ENCODE measurements at regions not wholly inside any gene's neighbourhood (a gene's known extent, or its start where the extent isn't known, plus 50 kb on each side); places are given as distances from the start of the nearest gene placed in this dataset.

DNA sequence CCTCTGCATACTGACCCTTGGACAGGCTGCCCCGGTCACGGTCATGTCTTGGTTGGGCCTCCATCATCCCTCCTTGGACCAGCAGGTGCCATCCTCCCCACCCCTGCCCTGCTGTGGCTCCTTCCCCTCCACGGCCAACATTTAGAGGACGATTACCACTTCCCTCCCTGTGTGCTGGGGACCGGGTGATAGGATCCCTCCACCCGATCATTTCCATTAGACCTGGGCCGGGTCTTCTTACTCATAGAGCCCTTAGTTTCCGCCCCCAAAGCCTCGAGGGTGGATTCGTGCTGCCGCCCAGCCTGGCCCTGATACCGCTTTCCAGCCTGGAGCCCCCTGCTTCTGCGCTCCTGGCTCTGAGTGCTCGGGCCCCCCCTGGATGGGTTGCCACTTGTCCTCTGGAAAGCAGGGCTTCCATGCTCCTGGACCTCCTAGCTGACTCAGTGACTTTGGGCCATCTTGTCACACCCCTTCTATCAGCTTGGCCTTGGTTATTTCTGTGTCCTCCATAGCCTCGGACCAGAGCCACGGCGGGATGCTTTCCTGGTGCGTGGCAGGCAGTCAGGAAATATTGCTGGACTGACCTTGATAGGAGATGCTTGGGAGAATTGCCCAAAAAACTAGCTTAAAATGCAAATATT lies 171.4 kb downstream of the SEC14L1 start:
- Histone ChIP-seq H3K79me2 (ENCODE audit: low read depth) (0 out of 2 replicates have a peak, but pooled peaks cover 7% of the 10 kb centered on the region), H2AFZ (no peak overlapping the region)
- CTCF ChIA-PET, result no interaction called here

GRCh38 chr17:77312786-77313599 lies 172.2 kb downstream of the SEC14L1 start:
- 0 out of 2 replicates have a peak, but pooled peaks cover 5% of the 10 kb centered on the region for H3K79me2 ChIP-seq (ENCODE audit: low read depth)
- intact Hi-C loops (cut with micrococcal nuclease; ENCODE audit: unreplicated experiment), result no loop called here
- no peak overlapping the region for H3K4me2 ChIP-seq
- DNase-seq, result no peak
- H3K4me1 ChIP-seq (replicated peaks; ENCODE audit: insufficient read depth), result no peaks in the 10 kb centered on the region
- no peaks in the 10 kb centered on the region; the same call in 1 of the 2 replicates for H4K20me1 ChIP-seq (ENCODE audit: insufficient read depth)
- TF ChIP-seq EZH2 (IDR thresholded peaks at IDR 0.05; ENCODE audit: low read depth) (no peak), CTCF (conservative IDR thresholded peaks at IDR 0.05) (no peak)
- POLR2A ChIA-PET (ENCODE audit: unreplicated experiment), result interaction anchor here (0.6 kb wide), 1 partner anchor 51 kb away, joined by 3 read pairs; no protein-coding TSS in a partner anchor
- no peak overlapping the region for H3K4me3 ChIP-seq
- no peak overlapping the region for H3K27ac ChIP-seq
- H3F3A ChIP-seq (ENCODE audit: insufficient read depth, low read depth), result no peaks in the 10 kb centered on the region; the same call in none of the 2 replicates
- H2AFZ ChIP-seq, result no peak overlapping the region
- no peaks in the 10 kb centered on the region for H3K9me2 ChIP-seq (ENCODE audit: insufficient read depth)
- H3K27me3 ChIP-seq (ENCODE audit: insufficient read depth, low read depth), result no peaks in the 10 kb centered on the region
- BruUV-seq (replicated peaks), result no TSS peak
- CTCF ChIA-PET, result no interaction called here
- no peaks in the 10 kb centered on the region for H3K36me3 ChIP-seq (ENCODE audit: low read depth)
- no peaks in the 10 kb centered on the region for H3K9me3 ChIP-seq (ENCODE audit: insufficient read depth, low read depth)

More for the DNA sequence above, 171.4 kb downstream of the SEC14L1 start:
- DNase-seq, result no peak
- no TSS peak for BruUV-seq (replicated peaks)
- Histone ChIP-seq H3K4me1 (replicated peaks; ENCODE audit: insufficient read depth) (no peaks in the 10 kb centered on the region), H3K27ac (no peak overlapping the region), H3K4me3 (no peak overlapping the region), H3F3A (ENCODE audit: insufficient read depth, low read depth) (no peaks in the 10 kb centered on the region; the same call in 1 of the 2 replicates), H3K9me3 (ENCODE audit: insufficient read depth, low read depth) (no peaks in the 10 kb centered on the region), H3K27me3 (ENCODE audit: insufficient read depth, low read depth) (no peaks in the 10 kb centered on the region), H4K20me1 (ENCODE audit: insufficient read depth) (no peaks in the 10 kb centered on the region; the same call in 1 of the 2 replicates), H3K9me2 (ENCODE audit: insufficient read depth) (no peaks in the 10 kb centered on the region), H3K36me3 (ENCODE audit: low read depth) (no peaks in the 10 kb centered on the region), H3K4me2 (no peak overlapping the region)
- TF ChIP-seq EZH2 (IDR thresholded peaks at IDR 0.05; ENCODE audit: low read depth) (no peak), CTCF (conservative IDR thresholded peaks at IDR 0.05) (no peak)
- intact Hi-C loops (cut with micrococcal nuclease; ENCODE audit: unreplicated experiment), result no loop called here
- POLR2A ChIA-PET (ENCODE audit: unreplicated experiment), result no interaction called here

DNA sequence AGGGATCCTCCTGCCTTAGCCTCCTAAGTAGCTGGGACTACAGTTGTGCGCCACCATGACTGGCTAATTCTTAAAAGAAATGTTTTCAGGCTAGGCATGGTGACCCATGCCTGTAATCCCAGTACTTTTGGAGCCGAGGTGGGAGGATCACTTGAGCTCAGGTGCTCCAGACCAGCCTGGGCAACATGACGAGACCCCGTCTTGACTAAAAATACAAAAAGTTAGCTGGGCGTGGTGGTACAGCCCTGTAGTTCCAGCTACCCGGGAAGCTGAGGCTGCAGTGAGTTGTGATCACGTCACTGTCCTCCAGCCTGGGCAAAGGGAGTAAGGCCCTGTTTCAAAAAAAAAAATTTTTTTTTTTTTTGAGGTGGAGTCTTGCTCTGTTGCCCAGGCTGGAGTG lies 173.1 kb downstream of the SEC14L1 start:
- Histone ChIP-seq H4K20me1 (ENCODE audit: insufficient read depth) (no peaks in the 10 kb centered on the region; the same call in 1 of the 2 replicates), H3K27me3 (ENCODE audit: insufficient read depth, low read depth) (no peaks in the 10 kb centered on the region), H3F3A (ENCODE audit: insufficient read depth, low read depth) (peaks cover 8% of the 10 kb centered on the region), H3K4me1 (replicated peaks; ENCODE audit: insufficient read depth) (peaks cover 5% of the 10 kb centered on the region), H3K9me2 (ENCODE audit: insufficient read depth) (no peaks in the 10 kb centered on the region), H3K4me3 (no peak overlapping the region), H3K79me2 (ENCODE audit: low read depth) (0 out of 2 replicates have a peak, but pooled peaks cover 5% of the 10 kb centered on the region), H3K27ac (no peak overlapping the region), H2AFZ (no peak overlapping the region), H3K36me3 (ENCODE audit: low read depth) (no peaks in the 10 kb centered on the region), H3K9me3 (ENCODE audit: insufficient read depth, low read depth) (no peaks in the 10 kb centered on the region), H3K4me2 (no peak overlapping the region)
- POLR2A ChIA-PET (ENCODE audit: unreplicated experiment), result interaction anchor here (0.6 kb wide), 1 partner anchor 52 kb away, joined by 3 read pairs; no protein-coding TSS in a partner anchor
- intact Hi-C loops (cut with micrococcal nuclease; ENCODE audit: unreplicated experiment), result no loop called here
- TF ChIP-seq EZH2 (IDR thresholded peaks at IDR 0.05; ENCODE audit: low read depth) (no peak), CTCF (conservative IDR thresholded peaks at IDR 0.05) (no peak)
- no peak for DNase-seq
- no TSS peak for BruUV-seq (replicated peaks)
- CTCF ChIA-PET, result no interaction called here
